ENCODE measurements at regions not wholly inside any gene's neighbourhood (a gene's known extent, or its start where the extent isn't known, plus 50 kb on each side); places are given as distances from the start of the nearest gene placed in this dataset.

DNA sequence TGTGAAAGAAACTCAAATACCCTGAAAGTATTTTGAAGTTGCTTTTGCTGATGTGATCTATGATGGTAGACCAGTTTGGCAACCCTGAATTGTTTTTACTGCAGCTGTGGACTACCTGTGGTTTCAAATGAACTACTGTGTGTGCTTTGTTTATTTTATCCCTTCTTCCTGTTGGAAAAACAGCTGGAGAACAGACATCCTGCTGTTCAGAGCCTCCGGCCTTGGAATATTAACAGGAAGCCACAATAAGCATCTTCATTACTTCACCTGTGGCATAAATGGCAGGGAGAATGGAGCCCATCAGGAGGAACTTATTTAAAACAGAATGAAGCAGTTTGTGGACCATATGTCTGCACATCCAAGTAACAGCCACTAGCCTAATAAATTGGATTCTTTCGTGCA lies 104.8 kb downstream of the DUSP6 start:
- TF ChIP-seq, protein P1, sequence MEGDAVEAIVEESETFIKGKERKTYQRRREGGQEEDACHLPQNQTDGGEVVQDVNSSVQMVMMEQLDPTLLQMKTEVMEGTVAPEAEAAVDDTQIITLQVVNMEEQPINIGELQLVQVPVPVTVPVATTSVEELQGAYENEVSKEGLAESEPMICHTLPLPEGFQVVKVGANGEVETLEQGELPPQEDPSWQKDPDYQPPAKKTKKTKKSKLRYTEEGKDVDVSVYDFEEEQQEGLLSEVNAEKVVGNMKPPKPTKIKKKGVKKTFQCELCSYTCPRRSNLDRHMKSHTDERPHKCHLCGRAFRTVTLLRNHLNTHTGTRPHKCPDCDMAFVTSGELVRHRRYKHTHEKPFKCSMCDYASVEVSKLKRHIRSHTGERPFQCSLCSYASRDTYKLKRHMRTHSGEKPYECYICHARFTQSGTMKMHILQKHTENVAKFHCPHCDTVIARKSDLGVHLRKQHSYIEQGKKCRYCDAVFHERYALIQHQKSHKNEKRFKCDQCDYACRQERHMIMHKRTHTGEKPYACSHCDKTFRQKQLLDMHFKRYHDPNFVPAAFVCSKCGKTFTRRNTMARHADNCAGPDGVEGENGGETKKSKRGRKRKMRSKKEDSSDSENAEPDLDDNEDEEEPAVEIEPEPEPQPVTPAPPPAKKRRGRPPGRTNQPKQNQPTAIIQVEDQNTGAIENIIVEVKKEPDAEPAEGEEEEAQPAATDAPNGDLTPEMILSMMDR (IDR thresholded peaks at IDR 0.05; ENCODE audit: poor library complexity): no peak
- no peak for TF ChIP-seq EZH2 (IDR thresholded peaks at IDR 0.05; ENCODE audit: borderline replicate concordance)
- no peak for TF ChIP-seq EZH2phosphoT487 (IDR thresholded peaks at IDR 0.05; ENCODE audit: low read depth, severe bottlenecking, unreplicated experiment)

All from hepatocyte (in vitro differentiated cells).